HG03060 (cell line): ENCODE measurements at regions not wholly inside any gene's neighbourhood (a gene's known extent, or its start where the extent isn't known, plus 50 kb on each side); places are given as distances from the start of the nearest gene placed in this dataset.
"Not testable (repeated sequence)": the region's sequence is repeated elsewhere in the genome, so short reads cannot be mapped to it uniquely, and the experiment has no call there.

ENCODE experiments used
- ATAC-seq: cut with Tn5 transposase; IDR thresholded peaks from one replicate; pipeline ENCODE4 v1.9.1; 2021; ENCODE audit warnings: low read depth, moderate number of reproducible peaks; ENCODE audit not compliant: unreplicated experiment

DNA sequence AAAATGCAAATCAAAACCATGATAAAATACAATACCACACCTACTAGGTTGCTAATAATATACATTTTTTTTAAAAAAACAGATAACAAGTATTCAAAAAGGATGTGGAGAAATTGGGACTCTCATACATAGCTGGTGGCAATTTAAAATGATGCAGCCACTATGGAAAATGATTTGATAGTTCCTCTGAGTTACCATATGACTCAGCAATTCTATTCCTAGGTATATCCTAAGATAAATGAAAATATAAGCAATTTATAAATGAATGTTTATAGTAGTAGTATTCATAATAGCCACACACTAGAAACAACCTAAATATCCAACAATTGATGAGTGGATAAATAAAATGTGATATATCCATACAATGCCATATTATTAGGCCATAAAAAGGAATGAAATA, 210.2 kb downstream of the MREG start:
- ATAC-seq = no peak

DNA sequence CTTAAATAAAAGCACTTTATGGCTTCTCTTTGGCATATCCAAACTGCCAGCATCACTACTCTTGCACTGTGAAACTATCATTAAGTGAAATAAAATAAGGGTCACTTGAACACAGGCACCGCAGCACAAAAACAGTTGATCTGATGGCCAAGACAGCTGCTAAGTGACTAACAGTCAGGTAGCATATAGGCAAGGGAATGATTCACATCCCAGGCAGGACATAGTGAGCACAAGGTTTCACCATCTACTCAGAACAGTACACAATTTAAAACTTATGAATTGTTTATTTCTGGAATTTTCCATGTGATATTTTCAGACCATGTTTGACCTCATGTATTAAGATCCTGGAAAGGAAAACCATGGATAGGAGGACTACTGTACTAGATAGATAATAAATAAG, 214.2 kb downstream of the MREG start:
- no peak for ATAC-seq

DNA sequence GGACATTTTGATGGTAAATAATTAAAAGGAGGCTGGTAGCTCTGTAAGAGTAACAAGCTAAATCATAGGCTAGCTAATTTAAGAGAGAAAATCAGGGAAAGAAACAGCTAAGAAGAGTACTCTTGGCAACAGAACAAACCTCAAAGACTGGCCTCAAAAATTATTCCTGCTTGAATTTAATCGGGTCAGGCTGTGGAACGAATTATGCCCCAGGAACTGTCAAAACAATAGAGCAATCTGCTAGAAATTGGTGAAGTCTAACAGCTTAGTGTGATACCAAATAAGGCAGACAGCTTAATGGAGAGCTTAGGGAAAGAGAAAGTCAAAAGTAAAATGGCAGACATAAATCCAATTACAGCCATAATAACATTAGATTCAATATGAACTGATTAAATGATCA, 215.7 kb downstream of the MREG start:
- ATAC-seq = no peak

DNA sequence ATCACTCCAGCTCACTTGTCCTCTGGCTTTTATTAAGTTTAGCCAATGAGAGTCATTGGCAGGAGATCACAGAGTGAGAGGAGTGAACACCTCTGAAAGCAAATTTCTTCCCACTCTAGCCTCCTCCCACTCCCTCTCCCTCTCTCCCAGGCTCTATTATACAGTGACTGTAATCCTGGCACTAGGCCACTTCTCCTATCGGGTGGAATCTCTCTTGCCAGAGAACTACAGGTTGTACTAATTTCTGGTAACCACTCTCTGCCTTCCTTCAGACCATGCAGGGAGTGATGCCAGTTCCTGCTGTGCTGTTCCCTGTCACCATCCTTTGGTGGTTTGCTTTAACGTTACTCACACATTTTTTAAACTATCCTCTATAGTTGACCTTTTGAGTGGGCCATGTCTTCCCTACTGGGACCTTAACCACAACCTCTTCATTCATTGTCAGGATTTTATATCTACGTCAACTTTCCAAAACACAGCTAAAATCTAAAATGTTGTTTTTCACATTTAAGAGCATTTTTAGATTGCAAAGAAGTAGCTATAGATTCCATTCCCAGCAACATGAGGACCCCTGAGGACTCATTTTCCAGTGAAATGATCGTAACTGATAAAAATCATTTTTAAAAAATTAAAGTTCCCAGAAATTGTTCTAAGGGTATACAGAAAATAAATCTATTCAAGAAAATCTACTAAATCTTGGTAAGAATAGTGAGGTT, 217.1 kb downstream of the MREG start:
- no peak for ATAC-seq

DNA sequence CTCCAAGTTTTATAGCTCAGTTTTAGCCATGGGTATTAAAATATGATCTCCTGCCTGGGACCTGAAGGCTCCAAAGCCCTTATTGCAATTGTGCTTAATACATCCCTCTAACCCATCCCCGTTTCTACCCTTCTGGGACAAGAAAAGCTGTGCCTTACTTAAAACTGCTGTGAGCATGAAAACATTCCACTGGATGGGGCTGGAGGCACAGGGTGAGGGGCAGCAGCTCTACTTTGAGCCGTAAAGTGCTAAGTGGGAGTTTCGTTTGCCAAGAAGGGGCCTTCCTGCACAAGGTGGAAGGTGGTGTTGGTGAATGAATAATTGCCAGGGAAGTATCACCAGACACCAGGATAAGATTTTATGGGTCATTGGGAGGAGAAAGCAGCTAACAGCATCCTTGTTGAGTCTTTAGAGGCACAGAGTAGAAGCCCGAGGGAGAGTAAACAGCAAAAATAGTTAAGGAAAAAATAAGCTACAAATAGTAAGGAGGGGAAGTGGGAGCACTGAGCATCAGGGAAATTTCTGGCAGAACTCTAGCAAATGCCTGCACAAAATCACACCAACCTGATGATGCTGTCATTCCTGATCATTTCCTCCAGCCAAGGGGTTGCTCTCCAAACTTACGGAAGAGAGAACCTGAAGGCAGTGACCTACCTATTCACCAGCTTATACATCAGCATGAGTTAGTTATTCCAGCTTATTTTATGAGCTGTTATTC, 218.4 kb downstream of the MREG start:
- ATAC-seq = no peak

DNA sequence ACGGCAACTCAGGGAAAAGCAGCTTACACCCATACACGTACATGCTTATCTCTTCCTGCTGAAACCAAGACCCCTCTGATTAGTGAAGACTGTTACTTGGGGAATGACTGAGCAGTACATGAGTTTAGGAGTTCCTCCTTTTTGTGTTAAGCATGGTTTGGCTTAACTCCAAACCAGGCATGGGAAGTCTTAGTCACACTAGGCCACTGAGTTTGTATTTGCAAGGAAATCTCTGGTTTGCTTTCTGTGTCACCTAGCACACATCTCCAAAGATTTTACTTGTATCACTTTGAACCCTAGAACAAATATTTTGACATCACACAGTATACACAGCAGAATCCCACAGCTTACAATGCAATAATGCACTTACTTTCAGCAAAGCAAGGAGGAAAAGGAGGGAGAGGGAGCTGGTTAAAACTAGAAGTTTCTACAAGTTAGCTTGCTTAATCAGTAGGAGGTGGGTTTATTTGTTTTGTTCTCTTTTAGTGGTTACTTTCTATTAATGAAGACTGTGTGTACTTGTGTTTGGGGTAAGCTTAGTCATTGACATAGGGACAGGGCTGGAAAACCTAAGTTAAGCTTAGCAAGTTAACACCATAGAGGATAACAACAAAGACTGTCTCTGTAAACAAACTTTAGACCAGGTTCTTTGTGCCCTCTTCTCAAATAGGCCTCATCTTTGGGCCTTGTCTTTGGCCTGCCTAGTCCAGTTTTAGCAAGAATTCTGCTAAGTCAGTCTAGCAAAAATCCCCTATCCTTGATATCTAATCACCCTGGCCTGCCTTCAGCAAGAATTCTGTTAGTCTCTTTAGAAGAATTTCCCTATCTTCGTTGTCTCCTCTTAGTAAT, 219.4 kb downstream of the MREG start:
- ATAC-seq = peak; percentile 63

DNA sequence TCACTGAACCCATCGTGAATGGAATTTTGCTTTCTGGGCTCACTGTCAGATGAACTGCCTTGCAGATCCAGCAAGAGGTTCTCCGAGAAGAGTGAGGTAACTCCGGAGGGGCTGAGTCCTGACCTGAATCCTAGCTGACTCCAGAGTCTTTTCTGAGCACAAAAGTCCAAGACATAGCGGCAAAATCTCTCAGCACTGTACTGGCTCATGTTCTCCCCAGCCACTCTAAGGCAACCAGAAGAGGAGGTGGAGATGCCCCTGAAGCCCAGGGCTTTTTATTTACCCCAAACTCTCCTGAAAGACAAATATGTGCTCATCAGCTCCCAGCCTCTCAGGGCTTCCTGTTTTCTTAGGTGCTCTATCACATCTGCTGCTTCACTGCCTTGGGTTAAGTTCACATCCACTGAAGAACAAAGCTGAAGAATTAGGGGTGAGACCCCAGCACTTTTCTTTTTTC, 221.8 kb downstream of the MREG start:
- ATAC-seq = no peak

DNA sequence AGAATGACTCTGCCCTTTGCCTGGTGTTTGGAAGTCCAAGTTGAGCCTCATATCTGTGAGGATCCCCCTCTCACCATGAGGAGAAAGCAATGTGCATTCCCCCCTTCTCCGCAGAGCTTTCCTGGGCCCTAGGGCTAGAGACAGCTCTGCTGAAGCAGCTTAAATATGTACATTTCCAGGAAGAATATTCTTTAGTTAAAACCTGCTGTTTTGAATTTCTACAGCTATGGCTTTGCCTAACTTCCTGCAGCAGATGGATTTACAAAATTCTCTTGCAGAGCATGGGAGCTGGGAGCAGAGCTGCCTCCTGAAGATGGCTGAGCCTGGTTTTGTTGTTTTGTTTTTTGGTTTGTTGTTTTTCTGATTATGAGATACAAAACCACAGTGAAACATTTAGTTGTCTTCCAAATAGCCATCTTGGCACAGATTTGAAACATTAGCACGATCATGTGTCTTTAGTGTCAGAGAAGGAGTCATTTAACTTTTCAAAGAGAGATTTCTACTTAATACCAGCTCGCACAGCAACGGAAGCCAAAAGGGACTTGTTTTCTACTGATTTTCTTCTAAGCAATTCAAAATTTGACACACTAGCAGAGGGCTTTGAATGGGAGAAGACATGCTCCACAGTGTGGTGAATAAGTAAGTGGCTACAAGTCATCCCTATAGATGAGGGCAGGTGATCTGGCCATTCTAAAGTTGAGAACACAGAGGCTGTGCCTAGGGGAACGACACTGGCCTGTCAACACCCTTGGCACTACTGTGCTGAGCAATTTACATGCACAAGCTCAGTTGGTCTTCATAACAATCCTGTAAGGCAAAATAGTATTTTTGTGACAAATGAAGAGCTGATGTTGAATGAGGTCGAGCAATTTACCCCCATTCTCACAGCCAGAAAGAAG, 222.6 kb downstream of the MREG start:
- no peak for ATAC-seq

DNA sequence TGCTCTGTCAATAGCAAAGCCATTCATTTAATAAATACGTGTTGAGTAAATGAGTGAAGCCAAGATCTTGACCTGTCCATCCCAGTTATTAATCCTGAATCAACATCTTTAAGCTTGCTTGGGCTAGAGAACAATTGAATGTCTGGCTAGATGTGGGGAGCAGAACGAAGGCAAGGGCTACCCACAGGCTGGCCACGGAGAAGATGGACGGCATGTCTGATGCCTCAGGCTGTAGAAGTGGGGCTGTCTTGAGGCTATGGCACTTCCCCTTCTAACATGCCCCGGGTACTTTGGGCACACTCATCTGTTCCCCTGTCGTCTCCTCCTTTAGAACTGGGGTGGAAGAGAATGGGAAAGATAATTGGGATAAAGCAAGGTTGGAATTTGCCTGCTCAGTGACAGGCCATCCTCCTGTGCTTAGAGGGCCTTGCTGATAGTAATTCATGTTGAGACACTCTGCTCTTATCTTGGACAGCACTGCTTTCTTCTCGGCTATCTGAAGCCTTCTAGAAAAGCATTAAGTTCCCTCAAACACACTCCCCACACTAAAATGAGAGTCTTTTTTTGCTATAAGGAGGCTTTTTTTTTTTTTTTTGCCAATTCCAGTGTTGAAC, 225.7 kb downstream of the MREG start:
- ATAC-seq = no peak

DNA sequence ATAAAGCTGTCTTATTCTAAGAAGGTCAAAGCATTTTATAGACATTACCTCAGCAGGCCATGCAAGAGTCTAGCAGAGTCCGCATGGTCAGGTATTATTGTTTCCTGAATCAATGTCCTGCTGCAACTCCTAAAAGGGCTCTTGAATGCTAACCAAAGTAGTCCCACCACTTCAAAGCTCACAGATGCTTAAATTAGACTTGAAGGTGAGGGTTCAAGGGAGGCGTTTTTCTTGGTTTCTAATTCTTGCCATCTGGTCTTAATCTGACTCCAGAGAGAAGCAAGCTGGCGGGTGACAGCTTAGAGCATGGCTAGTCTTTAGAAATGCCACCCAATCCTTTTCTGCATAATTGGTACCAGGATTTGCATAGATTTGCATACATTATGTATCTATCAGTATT, 226.3 kb downstream of the MREG start:
- no peak for ATAC-seq

DNA sequence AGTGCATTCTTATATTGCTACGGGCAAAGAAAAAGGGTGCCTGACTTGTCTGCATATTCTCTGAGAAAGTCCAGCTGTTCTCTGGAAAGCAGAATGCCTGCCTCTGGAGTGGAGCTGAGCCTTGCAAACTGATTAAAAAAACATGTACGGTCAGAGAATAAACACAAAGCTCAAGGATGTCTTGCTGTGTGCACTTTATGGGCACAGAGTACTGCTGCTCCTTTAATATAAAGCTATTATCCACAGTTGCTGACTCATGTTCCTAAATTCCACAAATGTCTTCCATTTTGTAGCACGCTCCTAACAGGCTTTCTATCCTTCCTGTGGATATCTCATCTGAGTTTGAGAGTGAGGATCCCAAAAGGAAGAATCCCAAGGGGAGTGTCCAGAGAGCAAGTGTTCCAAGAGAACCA, 229.0 kb downstream of the MREG start:
- no peak for ATAC-seq

DNA sequence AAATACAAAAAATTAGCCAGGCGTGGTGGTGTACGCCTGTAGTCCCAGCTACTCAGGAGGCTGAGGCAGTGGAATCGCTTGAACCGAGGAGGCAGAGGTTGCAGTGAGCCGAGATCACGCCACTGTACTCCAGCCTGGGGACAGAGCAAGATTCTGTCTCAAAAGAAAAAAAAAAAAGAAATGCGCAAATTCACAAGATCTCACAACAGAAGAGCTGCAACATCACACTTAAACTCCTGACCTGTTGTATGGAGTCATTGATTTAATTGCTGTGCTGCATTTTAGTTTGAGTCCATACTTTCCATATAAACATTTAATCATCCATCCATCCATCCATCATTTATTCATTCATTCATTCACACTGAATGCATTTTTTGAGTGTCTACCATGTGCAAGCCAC, 229.7 kb downstream of the MREG start:
- not testable (repeated sequence) for ATAC-seq

DNA sequence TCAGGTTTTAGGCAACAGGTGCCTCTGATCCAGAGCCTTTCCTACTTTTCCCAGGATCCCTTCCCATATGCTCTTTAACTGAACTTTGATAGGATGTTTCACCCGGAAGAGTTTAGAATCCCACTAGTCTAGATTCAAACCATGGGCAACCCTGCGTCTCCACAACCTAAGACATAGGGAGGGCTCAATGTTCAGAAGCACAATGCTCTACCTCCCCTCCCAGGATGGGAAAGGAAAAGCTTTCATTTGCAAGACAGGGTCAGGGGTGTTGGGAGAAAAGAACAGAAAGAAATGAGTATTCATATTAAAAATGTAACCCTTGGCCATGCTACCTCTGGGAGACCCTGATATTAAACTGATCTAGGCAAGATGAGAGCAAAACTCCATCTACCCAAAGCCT, 230.4 kb downstream of the MREG start:
- no peak for ATAC-seq

DNA sequence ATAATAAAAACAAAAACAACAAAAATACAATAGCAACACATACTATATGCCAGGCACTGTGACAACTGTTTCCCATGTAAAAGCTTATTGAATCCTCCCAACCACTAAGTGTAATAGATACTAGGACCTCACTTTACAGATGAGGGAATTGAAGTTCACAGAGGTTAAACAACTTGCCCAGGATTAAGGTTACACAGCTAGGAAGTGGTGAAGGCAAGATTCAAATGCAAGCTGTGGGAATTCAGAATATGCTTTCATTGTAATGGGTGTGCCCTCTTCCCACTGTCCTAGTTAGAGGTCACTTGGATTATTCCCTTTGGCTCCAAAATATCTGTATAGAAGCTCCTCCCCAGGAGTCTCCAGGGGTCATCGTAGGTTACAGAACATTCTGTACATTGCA, 231.1 kb downstream of the MREG start:
- ATAC-seq = no peak

DNA sequence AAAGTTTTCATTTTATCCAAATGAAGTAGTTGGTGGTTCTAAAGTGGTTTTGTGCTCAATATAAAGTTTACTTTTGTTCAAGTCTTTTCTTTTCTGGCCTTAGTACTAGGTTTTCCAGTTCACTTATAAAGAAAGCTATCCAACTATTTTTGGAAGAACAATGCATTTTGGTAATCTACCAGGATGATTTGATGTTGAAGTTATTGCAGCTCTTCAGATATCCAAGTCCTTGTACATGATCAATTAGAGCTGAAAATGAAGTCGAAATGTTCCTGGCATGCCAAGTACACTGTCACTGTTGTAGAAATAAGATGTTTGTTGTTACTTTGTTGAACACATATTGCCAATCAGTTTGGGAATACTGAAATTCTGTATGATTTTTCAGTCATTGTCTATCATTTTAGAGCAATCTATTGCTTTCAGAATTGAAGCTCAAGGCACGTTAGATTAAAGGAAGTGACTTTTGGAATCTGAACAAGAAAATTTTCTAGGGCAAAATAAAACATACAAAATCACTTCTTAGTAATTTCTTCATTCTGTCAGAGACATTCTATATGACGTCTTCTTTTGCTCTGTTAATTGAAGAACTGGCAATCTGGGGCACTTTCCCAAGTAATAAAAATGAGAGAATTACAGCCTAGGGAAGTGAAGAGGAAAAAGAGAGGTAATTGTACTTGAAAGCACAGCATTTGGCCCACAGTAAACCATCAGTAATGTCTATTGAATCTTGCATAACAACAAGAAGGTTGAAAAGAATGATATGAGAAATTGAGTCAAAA, 232.3 kb downstream of the MREG start:
- no peak for ATAC-seq

DNA sequence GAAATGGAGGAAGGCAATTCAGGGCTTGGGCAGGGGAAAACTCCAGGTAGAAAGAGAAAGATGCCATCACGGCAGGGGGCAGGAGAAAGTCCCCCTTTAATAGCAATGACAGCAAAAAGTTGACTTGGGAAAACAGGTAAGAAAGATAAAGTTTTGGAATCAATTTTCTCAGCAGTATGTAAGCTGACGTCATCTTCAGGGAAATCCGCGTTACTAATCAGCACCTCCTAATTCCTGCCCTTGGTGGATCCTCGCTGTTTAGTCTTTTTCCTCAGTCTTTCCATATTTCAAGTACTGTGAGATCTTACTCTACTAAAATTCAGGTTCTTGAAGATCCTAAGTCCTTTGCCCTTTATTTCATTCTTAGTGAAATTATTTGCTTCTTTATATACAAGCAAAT, 233.0 kb downstream of the MREG start:
- no peak for ATAC-seq

DNA sequence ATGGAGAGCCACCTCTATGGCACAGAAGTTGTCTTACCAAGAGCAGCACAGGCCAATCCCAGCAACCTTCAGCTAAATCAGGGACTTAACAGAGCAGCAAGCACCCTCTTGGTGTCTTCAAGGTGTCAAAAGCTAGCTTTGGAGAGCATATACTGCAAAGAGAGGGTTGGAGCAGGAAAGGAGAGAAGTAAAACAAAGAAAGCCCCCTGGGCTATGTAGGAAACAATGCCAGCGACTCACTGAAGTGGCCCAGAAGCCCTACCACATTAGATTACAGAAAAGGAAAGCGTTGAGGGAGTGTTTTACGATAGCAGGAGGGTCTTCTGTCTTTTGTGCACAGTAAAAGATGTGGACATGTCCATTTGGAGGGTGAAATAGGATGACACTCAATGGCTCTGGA, 233.4 kb downstream of the MREG start:
- ATAC-seq = no peak

DNA sequence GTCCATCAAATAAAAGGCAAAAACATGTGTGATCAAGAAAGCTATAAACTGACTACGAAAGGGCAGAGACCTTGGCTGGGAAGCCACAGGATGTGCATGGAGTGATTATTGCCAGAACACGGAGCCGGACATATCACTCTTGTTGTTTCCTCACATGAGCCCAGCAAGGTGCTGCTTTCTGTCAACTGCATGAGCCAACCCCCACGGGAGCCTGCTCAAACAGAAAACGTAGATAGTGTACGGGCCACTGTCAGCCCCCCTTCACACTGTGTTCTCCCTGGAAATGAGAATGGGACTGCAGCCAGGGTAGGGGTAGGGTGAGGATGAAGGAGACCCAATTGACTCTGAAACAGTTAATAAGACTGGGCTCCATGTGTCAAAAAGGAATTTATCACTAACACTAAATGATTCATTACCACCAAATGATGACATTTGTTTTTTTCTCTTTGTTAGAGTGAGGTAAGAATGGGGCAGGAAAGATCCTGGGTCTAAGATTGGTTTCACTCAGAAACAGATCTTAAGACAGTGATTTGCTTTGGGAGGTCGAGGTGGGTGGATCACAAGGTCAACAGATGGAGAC, 235.8 kb downstream of the MREG start:
- no peak for ATAC-seq

DNA sequence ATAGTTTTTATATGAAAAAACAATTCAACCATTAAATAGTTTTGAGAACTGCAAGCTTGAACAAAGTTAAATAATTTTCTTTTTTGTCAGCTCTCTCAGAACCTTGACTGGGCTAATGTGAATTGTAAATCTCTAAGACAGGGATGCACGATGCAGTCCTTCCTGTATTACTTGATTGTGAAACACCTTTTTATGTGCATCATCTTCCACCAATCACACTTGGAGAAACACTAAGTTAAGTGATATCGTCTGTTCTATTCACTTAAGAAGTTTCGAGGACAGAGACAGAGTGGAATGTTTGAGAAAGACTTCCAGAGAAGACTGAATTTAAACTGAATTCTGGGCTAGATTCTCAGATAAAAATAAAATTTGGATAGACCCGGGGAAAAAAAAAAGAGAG, 238.2 kb downstream of the MREG start:
- ATAC-seq = no peak
